ENCODE measurements at regions not wholly inside any gene's neighbourhood (a gene's known extent, or its start where the extent isn't known, plus 50 kb on each side); places are given as distances from the start of the nearest gene placed in this dataset.

- TF ChIP-seq CTCF (IDR thresholded peaks at IDR 0.05) (no peak), POLR2A (IDR thresholded peaks at IDR 0.05) (no peak)
Observed at GRCh38 chr2:240238201-240238600, 97.7 kb upstream of the OTOS start.

Data from heart left ventricle (tissue), 13 donors.